ENCODE measurements at regions not wholly inside any gene's neighbourhood (a gene's known extent, or its start where the extent isn't known, plus 50 kb on each side); places are given as distances from the start of the nearest gene placed in this dataset.

- no peak for DNase-seq (ENCODE audit: low read depth, low spot score)
- H3K4me3 ChIP-seq (ENCODE audit: low read depth, low read length) = no peak overlapping the region
- ChIA-PET POLR2A (no interaction called here), CTCF (interaction anchor here (2.0 kb wide), 1 partner anchor 21 kb away, joined by 6 read pairs; no protein-coding TSS in a partner anchor)
- no peak for TF ChIP-seq CTCF (IDR thresholded peaks at IDR 0.05; ENCODE audit: insufficient read depth, low read length, missing control alignments)
These were observed 106.0 kb upstream of the CCDC196 start for GRCh38 chr14:66380143-66380542.

GRCh38 chr14:66381755-66382154, 104.4 kb upstream of the CCDC196 start:
- no peak for DNase-seq (ENCODE audit: low read depth, low spot score)
- ChIA-PET CTCF (interaction anchor here (0.7 to 2.0 kb wide), 2 partner anchors 21 to 23 kb away, joined by 3 to 6 read pairs; no protein-coding TSS in a partner anchor), POLR2A (no interaction called here)
- H3K4me3 ChIP-seq (ENCODE audit: low read depth, low read length) = no peak overlapping the region
- no peak for TF ChIP-seq CTCF (IDR thresholded peaks at IDR 0.05; ENCODE audit: insufficient read depth, low read length, missing control alignments)

GRCh38 chr14:66383257-66383656, 102.9 kb upstream of the CCDC196 start:
- CTCF ChIA-PET = no interaction called here

GRCh38 chr14:66383771-66384170, 102.4 kb upstream of the CCDC196 start:
- no peak for DNase-seq (ENCODE audit: low read depth, low spot score)
- CTCF ChIA-PET = no interaction called here
- POLR2A ChIA-PET = no interaction called here
- H3K4me3 ChIP-seq (ENCODE audit: low read depth, low read length) = no peak overlapping the region
- TF ChIP-seq CTCF (IDR thresholded peaks at IDR 0.05; ENCODE audit: insufficient read depth, low read length, missing control alignments) = no peak

More at GRCh38 chr14:66383257-66383656, 102.9 kb upstream of the CCDC196 start:
- POLR2A ChIA-PET = no interaction called here
- no peak for TF ChIP-seq CTCF (IDR thresholded peaks at IDR 0.05; ENCODE audit: insufficient read depth, low read length, missing control alignments)
- H3K4me3 ChIP-seq (ENCODE audit: low read depth, low read length) = no peak overlapping the region
- no peak for DNase-seq (ENCODE audit: low read depth, low spot score)

GRCh38 chr14:66388516-66388915, 97.7 kb upstream of the CCDC196 start:
- no peak for DNase-seq (ENCODE audit: low read depth, low spot score)
- TF ChIP-seq CTCF (IDR thresholded peaks at IDR 0.05; ENCODE audit: insufficient read depth, low read length, missing control alignments) = no peak
- H3K4me3 ChIP-seq (ENCODE audit: low read depth, low read length) = no peak overlapping the region
- POLR2A ChIA-PET = no interaction called here
- CTCF ChIA-PET = no interaction called here

- TF ChIP-seq CTCF (IDR thresholded peaks at IDR 0.05; ENCODE audit: insufficient read depth, low read length, missing control alignments) = no peak
- POLR2A ChIA-PET = no interaction called here
- CTCF ChIA-PET = no interaction called here
- H3K4me3 ChIP-seq (ENCODE audit: low read depth, low read length) = no peak overlapping the region
- no peak for DNase-seq (ENCODE audit: low read depth, low spot score)
These were observed 96.7 kb upstream of the CCDC196 start for GRCh38 chr14:66389481-66389880.

Data from AG04449 (cell line).